ENCODE measurements at regions not wholly inside any gene's neighbourhood (a gene's known extent, or its start where the extent isn't known, plus 50 kb on each side); places are given as distances from the start of the nearest gene placed in this dataset.
"Not testable (repeated sequence)": the region's sequence is repeated elsewhere in the genome, so short reads cannot be mapped to it uniquely, and the experiment has no call there.

DNA sequence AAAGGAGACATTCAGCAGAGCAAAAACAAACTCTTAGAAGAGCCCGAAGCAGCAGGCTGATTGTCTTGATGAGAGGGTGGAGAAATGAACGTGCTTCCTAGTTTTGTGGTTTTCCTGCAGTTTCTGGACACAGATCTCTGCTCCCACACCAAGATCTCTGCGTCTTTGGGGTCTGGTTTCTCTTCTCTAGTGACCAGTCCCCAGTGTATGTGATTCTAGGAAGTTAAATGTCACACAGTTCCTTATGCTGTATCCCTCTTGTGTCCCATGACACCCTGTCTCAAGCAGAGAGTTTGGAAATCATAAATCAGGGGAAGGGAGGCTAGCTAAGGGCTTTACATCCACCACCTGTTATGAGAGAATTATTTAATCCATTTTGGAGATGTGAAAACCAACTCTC is 55.4 kb upstream of the KLF14 start:
- no peak for DNase-seq

DNA sequence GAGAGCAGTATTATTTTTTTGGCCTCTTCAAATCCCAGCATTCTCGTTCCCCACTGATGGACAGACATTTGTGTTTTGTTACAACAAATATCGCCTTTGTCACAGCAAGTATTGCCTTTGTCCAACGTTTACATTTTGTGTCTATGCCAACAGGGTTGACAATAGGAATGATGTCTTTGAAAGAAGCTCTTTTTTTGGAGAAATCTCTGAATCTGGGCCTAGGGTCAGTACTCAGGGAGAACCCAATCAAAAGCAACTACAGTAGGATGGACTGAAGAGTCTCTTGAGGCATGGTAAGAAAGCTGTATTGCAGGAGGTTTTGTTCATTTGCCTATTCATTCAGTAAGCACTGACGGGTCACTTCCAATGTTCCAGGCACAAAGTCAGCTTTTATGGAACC is 57.7 kb upstream of the KLF14 start:
- DNase-seq = no peak

DNA sequence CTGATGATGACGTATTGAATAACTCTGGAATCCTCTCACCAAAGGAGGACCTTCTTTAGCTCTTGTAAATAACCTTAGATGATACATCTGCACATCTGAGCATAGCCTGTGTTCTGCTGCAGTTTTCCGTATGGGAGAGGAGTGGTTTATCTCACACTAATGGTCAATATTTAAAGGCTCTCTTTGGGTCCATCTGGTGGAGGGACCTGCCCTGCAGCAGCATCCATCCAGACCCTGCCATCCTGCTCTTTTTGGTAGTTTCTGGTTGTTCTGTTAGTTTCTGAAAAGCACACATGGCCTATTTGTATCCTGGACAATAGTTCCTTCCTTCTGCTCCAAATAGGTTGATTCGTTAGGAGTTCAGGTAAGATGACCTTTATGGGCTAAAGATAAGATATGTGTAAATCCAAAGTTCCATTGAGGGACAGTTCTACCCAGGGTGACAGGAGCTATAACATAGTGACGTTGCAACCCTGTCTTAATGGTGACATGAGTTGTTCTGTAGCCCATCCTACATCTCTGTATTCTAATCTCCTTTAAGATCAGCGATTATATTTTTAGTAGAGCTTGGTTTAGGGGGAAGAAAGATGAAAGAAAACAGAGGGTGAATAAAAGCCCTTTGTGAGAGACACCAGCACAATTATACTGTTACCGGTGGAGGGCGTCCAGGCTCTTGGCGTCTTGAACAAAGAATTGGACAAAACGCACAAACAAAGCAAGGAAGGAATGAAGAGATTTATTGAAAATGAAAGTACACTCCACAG is 60.0 kb upstream of the KLF14 start:
- DNase-seq = no peak

DNA sequence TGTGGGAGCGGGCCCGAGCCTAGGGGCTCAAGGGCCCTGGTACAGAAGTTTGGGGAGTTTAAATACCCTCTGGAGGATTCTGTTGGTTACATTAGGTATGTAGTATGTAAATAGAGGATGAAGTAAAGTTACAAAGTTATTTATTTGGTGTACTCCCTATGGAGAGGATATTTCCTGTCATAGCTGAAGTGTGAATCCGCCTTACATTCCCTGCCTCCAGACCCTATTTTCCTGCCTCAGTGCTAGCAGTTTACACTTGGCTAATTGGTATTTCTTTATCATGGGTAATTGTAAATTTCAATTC is 60.6 kb upstream of the KLF14 start:
- DNase-seq = no peak

DNA sequence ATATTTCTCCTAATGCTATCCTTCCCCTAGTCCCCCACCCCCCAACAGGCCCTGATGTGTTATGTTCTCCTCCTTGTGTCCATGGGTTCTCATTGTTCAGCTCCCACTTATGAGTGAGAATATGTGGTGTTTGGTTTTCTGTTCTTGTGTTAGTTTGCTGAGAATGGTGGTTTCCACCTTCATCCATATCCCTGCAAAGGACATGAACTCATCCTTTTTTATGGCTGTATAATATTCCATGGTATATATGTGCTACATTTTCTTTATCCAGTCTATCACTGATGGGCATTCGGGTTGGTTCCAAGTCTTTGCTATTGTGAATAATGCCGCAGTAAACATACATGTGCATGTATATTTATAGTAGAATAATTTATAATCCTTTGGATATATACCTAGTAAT is 62.4 kb upstream of the KLF14 start:
- DNase-seq = not testable (repeated sequence)

DNA sequence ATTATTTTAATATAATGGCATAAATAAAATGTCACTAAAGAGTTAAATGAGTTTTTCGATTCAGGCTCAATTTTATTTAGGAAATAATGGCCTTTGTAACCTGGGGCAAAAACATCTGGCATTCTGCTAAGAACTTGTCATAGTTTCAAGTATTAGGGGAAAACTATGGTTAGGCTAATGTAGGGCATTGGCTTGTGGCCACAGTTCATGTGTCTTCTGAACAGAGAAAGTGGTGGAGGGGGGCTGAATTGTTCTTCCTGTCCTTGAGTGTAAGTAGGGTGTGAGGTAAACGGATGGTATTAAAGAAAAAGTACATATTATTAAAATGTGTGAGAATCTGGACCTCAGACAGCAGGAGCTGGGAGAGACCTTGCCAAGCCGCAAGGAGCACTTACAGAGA is 69.1 kb upstream of the KLF14 start:
- no peak for DNase-seq

DNA sequence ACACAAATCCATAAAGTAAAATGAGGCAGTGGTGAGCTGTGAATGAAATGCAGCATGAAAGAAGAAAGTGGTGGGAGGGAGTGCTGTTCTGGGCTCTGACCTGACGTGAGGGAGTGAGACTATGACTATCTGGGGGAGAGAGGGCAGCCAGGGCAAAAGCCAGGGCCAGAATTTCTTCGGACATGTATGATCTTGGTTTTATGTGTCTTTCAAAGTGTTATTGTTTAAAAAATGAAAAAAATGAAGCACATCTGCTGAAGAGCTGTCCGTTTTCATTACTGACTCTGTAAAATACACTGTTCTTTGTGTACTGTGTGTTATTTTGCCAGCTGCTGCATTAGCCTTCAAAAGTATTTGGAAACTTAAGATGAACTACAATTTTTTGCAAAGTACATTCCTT is 70.2 kb upstream of the KLF14 start:
- no peak for DNase-seq

DNA sequence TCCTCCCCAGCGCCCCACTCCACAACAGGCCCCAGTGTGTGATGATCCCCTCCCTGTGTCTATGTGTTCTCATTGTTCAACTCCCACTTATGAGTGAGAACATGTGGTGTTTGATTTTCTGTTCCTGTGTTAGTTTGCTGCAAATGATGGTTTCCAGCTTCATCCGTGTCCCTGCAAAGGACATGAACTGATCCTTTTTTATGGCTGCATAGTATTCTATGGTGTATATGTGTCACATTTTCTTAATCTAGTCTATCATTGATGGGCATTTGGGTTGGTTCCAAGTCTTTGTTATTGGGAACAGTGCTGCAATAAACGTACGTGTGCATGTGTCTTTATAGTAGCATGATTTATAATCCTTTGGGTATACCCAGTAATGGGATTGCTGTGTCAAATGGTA is 78.8 kb upstream of the KLF14 start:
- not testable (repeated sequence) for DNase-seq

DNA sequence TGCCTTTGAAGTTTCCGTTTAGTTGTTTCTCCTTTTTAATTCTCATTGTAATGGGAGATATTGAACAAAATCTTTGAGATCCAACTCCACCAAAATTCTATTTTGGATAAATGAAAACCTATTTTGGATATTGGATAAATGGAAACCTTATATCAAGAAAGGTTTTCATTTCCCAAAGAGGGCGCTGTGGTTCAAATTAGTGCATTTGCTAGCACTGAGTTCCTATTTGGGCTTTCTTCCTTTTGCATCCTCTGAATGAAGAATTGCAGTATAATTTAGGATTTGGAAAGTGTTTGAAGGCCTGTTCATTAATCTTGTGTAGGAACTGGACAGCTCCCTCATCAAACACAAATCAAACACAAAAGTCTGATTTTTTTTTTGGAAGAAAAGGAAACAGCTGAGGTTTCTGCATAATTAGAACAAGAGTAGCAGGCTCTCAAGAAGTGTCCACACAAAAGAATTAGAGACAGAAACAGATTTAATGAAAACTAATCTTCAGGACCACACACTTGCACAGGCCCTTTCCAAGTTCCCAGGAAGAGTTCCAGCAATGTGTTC is 80.8 kb upstream of the KLF14 start:
- no peak for DNase-seq

DNA sequence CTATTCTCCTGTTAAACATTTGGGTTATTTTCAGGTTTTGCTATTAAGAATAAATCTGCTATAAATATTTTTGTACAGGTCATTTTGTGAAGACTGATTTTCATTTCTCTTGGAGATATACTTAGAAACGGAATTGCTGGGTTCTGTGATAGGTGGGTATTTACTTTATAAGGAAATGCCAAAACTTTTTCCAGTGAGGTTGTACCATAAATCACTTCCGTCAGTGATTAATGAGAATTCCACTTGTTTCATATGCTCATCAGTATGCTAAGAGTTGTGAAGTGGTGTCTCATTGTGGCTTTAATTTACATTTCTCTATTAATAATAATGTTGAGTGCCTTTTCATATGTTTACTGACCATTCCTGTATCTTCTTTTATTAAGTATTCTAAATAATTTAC is 84.0 kb upstream of the KLF14 start:
- DNase-seq = no peak

DNA sequence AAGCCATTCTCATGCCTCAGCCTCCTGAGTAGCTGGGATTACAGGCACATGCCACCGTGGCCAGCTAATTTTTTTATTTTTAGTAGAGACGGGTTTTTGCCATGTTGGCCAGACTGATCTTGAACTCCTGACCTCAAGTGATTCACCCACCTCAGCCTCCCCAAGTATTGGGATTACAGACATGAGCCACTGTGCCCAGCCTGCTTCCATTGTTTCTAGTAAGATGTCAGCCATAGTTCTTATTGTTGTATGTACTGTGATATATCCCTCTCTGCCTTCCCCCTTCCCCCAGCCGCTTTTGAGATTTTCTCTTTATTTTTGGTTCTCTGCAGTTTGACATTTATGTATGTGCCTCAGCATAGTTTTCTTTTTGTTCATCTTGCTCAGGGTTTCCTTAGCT is 87.9 kb upstream of the KLF14 start:
- DNase-seq = no peak

DNA sequence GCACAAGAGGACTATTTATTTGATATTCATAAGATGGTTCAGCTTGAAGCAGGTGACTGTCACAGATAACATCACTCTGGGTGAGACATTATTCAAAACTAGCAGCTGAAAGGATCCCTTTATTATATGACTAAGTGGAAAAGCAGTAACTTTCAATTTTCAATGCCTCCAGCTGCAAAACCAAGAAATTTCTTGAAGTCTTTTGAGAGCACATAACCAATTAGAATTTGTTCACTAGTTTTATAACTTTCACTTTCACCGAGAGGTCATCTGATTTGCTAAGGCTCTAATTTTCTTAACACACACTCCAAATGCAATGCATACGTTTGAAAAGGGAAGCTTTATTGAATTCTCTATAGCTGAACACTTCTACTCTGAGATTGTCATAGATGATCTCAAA is 88.6 kb upstream of the KLF14 start:
- DNase-seq = no peak

DNA sequence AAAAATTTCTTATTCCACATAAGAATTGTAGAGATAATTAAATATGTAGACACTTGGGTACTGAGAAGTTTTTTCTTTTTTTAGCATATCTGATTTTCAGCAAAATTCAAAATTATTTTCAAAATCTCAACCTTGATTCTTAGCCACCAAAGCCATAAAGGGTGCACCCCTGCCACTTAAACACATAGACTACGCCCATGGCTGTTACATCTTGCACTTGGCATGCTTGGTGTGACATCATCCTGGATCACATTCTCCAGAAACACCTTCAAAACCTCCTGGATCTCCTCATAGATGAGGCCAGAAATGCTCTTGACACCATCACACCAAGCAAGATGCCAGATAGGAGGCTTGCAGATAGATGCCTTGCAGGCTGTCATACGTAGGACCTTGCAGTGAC is 89.1 kb upstream of the KLF14 start:
- DNase-seq = no peak

DNA sequence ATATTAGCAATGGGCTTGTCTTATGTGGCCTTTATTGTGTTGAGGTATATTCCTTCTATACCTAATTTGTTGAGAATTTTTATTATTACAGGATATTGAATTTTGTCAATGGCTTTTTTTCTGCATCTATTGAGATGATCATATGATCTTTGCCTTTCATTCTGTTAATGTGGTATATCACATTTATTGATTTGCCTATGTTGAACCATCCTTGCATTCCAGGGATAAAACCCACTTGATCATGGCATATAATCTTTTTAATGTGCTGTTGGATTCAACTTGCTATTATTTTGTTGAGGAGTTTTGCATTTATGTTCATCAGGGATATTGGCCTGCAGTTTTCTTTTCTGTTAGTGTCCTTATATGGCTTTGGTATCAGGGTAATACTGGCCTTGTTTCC is 91.8 kb upstream of the KLF14 start:
- DNase-seq = no peak

DNA sequence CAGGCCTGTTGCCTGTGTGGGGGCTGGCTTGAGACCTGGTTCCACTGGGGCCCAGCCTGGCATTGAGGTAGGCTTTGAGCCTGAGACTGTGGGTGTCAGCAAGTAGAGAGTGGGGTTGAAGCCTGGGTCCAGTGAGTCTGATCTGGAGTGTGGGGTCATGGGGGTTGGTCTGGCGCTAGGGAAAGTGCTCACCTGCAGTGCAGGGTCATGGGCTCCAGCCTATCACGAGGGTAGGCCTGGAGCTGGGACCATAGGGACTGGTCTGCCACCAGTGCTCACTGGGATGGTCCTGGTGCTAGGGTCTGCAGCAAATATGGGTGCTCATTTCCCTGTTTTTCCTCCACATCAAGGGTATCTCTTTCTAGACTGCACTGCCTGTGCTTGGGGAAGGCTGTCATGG is 95.4 kb upstream of the KLF14 start:
- no peak for DNase-seq

DNA sequence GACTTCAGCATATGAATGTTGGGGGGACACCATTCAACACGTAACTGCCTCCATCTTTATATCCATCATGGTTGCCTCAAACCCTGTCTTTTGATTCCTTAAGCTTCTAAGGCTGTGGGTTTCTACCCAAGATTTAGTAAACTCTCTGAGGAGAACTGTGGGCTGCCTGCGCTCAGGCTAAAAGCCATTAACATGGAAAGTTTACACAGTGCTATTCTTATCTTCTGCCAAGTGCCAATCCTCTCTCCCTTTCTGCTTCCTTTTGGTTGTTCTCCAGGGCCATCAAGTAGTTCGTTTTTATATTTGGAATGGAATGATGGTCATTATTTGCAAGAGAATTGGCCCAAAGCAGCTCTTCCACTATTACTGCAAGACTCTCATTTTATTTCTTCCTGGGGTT is 97.3 kb upstream of the KLF14 start:
- DNase-seq = no peak

DNA sequence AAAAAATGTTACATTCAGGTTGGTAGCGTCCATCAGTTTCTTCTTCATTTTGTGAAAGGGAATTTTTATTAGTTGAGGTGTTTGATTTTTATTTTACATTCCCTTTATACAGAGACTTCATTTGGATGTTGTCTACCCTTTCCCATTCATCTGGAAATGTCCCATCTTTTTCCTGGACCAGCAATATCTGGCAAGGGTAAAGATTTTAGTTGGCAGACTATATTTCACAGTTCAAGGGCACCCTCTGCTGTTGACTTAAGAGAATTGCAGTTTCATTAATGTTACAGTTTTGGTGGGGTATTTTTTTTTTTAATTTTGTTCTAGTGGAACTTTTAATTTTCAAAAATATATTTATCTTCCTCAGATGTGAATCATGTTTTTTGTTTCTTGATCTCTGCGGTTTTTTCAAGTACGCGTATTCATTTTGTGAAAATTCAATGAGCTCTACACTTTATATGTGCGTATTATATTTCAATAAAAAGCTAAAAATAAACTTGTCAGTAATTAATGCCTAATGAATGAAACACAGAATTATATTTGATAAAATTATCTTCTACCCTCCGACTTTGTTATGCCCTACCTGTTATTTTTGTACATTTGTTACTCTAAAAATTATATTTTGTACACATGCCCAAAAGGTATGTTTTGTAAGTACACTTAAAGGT is 97.9 kb upstream of the KLF14 start:
- DNase-seq = no peak

DNA sequence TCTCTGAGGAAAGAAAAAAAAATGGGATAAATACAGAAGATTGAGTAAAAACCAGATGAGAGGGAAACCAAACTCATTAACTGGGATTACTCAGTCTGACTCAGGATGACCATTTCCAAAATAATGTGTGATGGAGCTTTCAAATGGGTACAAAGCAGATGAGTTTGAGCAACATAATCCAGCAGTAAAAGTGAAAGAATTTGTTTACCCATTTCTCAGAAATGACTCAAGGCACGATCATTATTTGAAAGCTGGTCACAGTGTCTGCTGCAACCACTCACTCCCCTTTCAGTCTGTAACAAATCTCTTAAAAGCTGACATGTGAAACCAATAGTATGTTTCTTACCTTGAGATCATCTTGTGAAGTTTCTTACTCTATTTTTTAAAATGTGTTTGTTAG is 104.7 kb upstream of the KLF14 start:
- no peak for DNase-seq

DNA sequence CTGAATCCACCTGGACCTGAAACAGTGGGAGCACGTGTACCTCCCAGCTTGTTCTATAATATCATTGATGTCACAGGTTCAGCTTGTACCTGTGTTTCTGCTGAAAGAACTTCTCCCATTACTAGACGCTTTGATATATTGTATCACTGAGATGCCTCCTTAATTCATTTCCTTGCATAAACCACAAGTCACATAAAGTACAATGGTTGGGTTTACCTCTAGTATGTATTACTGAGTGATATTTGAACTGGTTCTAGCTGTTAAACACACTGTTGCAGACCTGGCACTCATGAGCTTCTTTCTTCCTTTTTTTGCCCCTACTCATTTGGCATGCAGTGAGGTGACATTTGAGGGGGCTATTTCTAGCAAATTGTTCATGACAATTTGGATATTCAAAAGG is 106.6 kb upstream of the KLF14 start:
- no peak for DNase-seq

DNA sequence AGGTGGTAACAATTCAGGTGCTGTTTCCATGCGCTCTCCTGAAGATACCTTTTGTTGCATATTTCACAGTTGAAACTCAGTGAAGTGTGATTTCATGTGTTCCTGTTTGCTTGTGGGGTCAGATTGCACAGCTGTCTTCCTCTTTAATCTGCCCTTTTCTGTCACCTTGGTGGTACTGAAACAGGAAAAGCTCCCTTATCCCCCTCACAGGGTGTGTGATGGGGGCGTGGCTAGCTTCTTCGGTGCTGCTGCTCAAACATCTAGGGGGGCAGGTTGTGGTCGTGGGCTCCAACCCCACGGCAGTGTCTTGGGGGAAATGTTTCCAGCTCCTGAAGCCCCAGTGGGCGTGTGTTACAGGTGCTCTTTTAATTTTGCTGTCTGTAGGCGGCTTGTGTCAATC is 107.4 kb upstream of the KLF14 start:
- DNase-seq = no peak

DNA sequence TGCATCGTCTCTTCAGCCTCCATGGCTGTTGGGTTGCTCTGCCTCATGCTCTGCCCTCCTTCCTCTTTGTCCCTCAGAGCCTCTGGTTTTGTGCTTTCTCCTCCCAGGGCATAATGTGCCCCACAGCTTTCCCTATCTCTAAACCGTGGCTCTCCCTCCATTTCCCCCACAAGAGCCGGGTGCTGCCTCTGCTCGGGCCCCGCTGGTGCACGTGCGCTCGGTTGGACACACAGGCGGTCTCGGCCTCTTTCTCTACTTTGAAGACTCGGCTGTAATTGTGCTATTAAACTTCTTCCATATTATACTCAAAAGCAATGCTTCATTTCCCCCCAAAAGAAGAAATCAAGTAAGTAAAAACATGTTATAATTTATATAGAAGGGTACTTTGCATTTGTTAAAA is 109.7 kb upstream of the KLF14 start:
- no peak for DNase-seq

DNA sequence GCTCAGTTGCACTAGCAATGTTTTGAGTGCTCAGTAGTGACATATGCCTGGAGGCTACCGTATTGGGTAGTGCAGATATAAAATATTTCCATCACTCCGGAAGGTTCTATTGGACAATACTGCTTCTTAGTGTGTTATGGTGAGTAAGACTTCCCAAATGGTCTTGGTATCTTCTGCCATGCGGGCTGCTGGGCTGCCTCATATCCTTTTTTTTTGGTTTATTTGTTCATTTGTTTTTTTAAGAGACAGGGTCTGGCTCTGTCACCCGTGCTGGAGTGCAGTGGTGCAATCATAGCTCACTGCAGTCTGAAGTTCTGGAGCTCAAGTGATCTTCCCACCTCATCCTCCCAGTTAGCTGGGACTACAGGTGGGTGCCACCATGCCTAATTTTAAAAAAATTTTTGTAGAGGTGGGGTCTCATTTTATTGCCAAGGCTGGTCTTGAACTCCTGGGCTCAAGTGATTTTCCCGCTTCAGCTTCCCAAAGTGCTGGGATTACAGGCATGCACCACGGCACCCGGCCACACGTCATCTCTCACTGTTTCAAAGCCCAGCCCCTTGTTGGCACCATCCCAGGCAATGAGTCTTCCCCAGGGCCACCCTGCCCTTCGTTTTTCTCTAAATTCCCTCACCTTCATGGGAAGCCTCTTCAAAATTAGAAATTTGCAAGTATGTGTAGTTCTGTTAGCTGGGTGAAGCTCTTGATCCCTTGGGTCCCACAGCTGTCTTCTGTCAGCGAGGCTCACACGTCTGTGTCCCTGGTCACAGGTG is 111.0 kb upstream of the KLF14 start:
- no peak for DNase-seq

DNA sequence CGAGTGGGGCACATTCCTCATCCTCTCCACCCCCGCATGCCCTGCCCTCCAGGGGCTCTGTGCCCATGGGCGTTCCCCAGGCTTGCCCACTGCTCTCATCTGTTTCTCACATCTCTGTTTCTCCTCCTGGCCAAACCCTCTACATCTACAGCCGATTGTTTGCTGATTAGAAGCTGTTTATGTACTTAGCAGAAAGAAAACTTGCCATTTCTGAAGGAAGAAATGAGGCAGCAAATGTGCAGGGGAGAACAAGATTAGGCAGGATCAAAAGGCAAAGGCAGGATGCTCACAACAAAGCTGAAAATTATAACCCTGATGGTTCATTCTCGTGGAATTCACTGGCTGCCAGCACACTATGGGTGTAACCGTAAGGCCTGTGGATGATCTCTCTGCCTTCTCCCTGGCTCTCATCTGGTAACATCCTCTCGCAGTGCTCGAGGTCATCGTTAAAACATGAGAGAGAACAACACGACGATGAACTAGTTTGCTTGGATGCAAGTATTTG is 111.6 kb upstream of the KLF14 start:
- no peak for DNase-seq

DNA sequence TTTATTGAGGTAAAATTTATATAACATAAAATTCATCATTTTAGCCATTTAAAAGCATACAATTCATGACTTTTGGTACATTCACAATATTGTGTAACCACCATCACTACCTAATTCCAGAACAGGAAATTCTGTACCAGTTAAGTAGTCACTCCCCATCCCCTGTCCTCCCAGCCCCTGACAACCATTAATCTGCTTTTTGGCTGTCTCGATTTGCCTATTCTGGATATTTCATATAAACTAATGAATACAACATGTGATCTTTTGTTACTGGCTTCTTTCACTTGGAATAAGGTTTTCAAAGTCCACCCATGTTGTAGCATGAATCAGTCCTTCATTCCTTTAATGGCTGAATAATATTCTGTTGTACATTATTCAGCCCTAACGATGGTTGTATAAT is 115.6 kb upstream of the KLF14 start:
- DNase-seq = no peak

Measured in activated CD4-positive, alpha-beta T cell treated with anti-CD3 and anti-CD28 coated beads for 1 hour (primary cell).